ENCODE measurements at regions not wholly inside any gene's neighbourhood (a gene's known extent, or its start where the extent isn't known, plus 50 kb on each side); places are given as distances from the start of the nearest gene placed in this dataset.

- TF ChIP-seq POLR2A (IDR thresholded peaks at IDR 0.05), result no peak
- no peak for TF ChIP-seq CTCF (IDR thresholded peaks at IDR 0.05)
Measured at GRCh38 chr6:14459315-14459714, 341.7 kb downstream of the CD83 start.

Measured in body of pancreas (tissue), 4 donors.